SK-N-SH treated with all-trans-retinoic acid at 6 μM for 48 hours (cell line): ENCODE measurements at regions not wholly inside any gene's neighbourhood (a gene's known extent, or its start where the extent isn't known, plus 50 kb on each side); places are given as distances from the start of the nearest gene placed in this dataset.

ENCODE experiments used
- ATAC-seq: fragments of 200-7000 bp; cut with Tn5 transposase; 3 replicates; pipeline ENCODE4 v1.9.1; 2020; ENCODE audit warnings: mild to moderate bottlenecking, moderate library complexity
- ARNTL ChIP-seq: fragments of 450-650 bp; formaldehyde crosslinking; IDR thresholded peaks from 2 replicates; pipeline ENCODE4 v1.5.0; 2020; ENCODE audit warnings: low read depth, mild to moderate bottlenecking, moderate library complexity, borderline replicate concordance
- BACH2 ChIP-seq: fragments of 250-450 bp; sonication (Bioruptor Pico); IDR thresholded peaks from 2 replicates; pipeline ENCODE4 v1.9.0; 2021; ENCODE audit warnings: mild to moderate bottlenecking, borderline replicate concordance
- ESRRG ChIP-seq: fragments of 250-450 bp; sonication (Bioruptor Pico); IDR thresholded peaks from 2 replicates; pipeline ENCODE4 v1.6.1; 2021; ENCODE audit warnings: mild to moderate bottlenecking
- GLIS3 ChIP-seq: fragments of 250-450 bp; sonication (Bioruptor Pico); IDR thresholded peaks from 2 replicates; pipeline ENCODE4 v1.5.0; 2020; ENCODE audit warnings: mild to moderate bottlenecking, moderate library complexity
- ISL1 ChIP-seq: fragments of 250-450 bp; sonication (Bioruptor Pico); IDR thresholded peaks from 2 replicates; pipeline ENCODE4 v2.1.2; 2022; ENCODE audit warnings: mild to moderate bottlenecking, moderate library complexity
- OSR1 ChIP-seq: fragments of 250-450 bp; sonication (Bioruptor Pico); IDR thresholded peaks from 2 replicates; pipeline ENCODE4 v1.8.0; 2022; ENCODE audit warnings: moderate library complexity, mild to moderate bottlenecking, inconsistent platforms
- PPARA ChIP-seq: fragments of 250-450 bp; sonication (Bioruptor Pico); IDR thresholded peaks from 2 replicates; pipeline ENCODE4 v1.5.0; 2020; ENCODE audit warnings: mild to moderate bottlenecking, borderline replicate concordance
- RARB ChIP-seq: fragments of 250-450 bp; sonication (Bioruptor Pico); IDR thresholded peaks from 2 replicates; pipeline ENCODE4 v1.8.0; 2021; ENCODE audit warnings: mild to moderate bottlenecking, moderate library complexity
- SNAI2 ChIP-seq: fragments of 250-450 bp; sonication (Bioruptor Pico); IDR thresholded peaks from 2 replicates; pipeline ENCODE4 v1.5.0; 2020; ENCODE audit warnings: mild to moderate bottlenecking, moderate library complexity
- TCF4 ChIP-seq: fragments of 250-450 bp; sonication (Bioruptor Pico); IDR thresholded peaks from 2 replicates; pipeline ENCODE4 v1.8.0; 2021; ENCODE audit warnings: mild to moderate bottlenecking, moderate library complexity, borderline replicate concordance
- TOX ChIP-seq: fragments of 250-450 bp; sonication (Bioruptor Pico); IDR thresholded peaks from 2 replicates; pipeline ENCODE4 v1.8.0; 2021; ENCODE audit warnings: mild to moderate bottlenecking, moderate library complexity, borderline replicate concordance
- ZC3H10 ChIP-seq: fragments of 250-450 bp; sonication (Bioruptor Pico); IDR thresholded peaks from 2 replicates; pipeline ENCODE4 v1.5.1; 2021; ENCODE audit warnings: mild to moderate bottlenecking, moderate library complexity
- ZFP3 ChIP-seq: fragments of 250-450 bp; sonication (Bioruptor Pico); IDR thresholded peaks from 2 replicates; pipeline ENCODE4 v1.5.0; 2020; ENCODE audit warnings: mild to moderate bottlenecking, moderate library complexity
- ZFP30 ChIP-seq: fragments of 450-650 bp; formaldehyde crosslinking; IDR thresholded peaks from 2 replicates; pipeline ENCODE4 v1.5.0; 2022; ENCODE audit warnings: mild to moderate bottlenecking, moderate library complexity
- ZNF565 ChIP-seq: fragments of 450-650 bp; formaldehyde crosslinking; conservative IDR thresholded peaks from 2 replicates; pipeline ENCODE4 v1.5.0; 2020; ENCODE audit warnings: low read depth, mild to moderate bottlenecking, moderate library complexity
- ZNF70 ChIP-seq: fragments of 450-650 bp; formaldehyde crosslinking; IDR thresholded peaks from 2 replicates; pipeline ENCODE4 v1.5.0; 2020; ENCODE audit warnings: mild to moderate bottlenecking, moderate library complexity
- ZNF8 ChIP-seq: fragments of 450-650 bp; formaldehyde crosslinking; IDR thresholded peaks from 2 replicates; pipeline ENCODE4 v1.5.0; 2020; ENCODE audit warnings: mild to moderate bottlenecking, moderate library complexity
- TF ChIP-seq, protein P1 (sequence below): fragments of 250-450 bp; sonication (Bioruptor Pico); IDR thresholded peaks from 2 replicates; pipeline ENCODE4 v1.5.0; 2020; ENCODE audit warnings: mild to moderate bottlenecking, moderate library complexity
- TF ChIP-seq, protein P2 (sequence below): fragments of 250-450 bp; sonication (Bioruptor Pico); IDR thresholded peaks from 2 replicates; pipeline ENCODE4 v1.8.0; 2020; ENCODE audit warnings: mild to moderate bottlenecking, moderate library complexity, borderline replicate concordance
- TF ChIP-seq, protein P3 (sequence below): fragments of 250-450 bp; sonication (Bioruptor Pico); IDR thresholded peaks from 2 replicates; pipeline ENCODE4 v1.5.1; 2021; ENCODE audit warnings: mild to moderate bottlenecking, moderate library complexity
- TF ChIP-seq, protein P4 (sequence below): fragments of 250-450 bp; sonication (Bioruptor Pico); IDR thresholded peaks from 2 replicates; pipeline ENCODE4 v1.8.0; 2021; ENCODE audit warnings: low read depth, mild to moderate bottlenecking, moderate library complexity, borderline replicate concordance

DNA sequence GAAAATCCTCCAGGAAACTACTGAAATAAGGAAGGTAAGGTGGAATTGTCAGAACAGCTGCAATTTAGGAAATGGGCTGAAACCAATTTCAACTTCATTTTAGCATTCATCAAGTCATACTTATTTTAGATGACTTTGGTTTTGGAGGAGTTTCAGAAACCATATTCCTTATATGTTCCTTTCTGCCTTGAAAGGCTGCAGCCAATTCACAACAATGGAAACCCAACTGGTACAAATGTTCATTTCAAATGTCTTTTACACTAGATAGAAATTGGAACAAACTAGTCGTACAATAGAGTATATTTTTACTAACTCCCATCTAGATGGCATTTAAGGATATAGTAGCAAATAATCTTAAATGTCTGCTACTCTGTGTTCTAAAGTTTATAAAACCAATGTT lies 82.6 kb upstream of the ANKH start (continued):
- TF ChIP-seq ZFP3 (CRISPR knock-in tag), result no peak
- no peak for TF ChIP-seq BACH2 (CRISPR knock-in tag)
- no peak for TF ChIP-seq GLIS3 (CRISPR knock-in tag)
- no peak for TF ChIP-seq ZNF8 (CRISPR knock-in tag)
- no peak for TF ChIP-seq ISL1 (CRISPR knock-in tag)
- TF ChIP-seq, all 23 proteins: peak for 0

DNA sequence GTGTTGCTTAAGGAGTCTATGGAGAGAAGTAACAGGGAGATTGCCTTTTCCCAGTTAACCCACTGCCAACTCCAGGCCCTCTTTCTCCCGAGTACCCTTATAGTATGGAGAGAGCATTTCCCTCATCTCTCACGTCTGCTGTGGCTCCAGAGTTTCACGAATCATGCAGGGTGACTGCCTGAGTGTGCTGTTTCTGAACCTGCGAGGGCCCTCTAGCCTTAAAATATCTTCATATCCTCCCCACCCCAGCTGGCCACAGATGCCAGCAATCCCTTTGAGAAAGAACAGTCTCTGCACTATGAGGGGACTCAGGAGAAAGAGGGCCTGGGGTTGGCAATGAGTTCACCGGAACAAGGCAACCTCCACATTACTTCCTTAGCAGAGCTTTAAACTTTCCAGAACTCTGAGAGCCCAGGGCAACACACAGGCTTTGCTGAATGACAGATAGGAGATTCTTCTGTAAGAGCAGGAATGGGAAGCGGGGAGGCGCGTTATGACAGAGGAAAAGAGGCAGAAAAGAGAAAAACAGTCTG lies 81.6 kb upstream of the ANKH start:
- TF ChIP-seq ZNF8 (CRISPR knock-in tag), result no peak
- TF ChIP-seq ZFP3 (CRISPR knock-in tag), result no peak
- no peak for TF ChIP-seq TCF4 (CRISPR knock-in tag)
- no peak for TF ChIP-seq ZNF70 (CRISPR knock-in tag)
- no peak for TF ChIP-seq PPARA (CRISPR knock-in tag)
- TF ChIP-seq, protein P1, sequence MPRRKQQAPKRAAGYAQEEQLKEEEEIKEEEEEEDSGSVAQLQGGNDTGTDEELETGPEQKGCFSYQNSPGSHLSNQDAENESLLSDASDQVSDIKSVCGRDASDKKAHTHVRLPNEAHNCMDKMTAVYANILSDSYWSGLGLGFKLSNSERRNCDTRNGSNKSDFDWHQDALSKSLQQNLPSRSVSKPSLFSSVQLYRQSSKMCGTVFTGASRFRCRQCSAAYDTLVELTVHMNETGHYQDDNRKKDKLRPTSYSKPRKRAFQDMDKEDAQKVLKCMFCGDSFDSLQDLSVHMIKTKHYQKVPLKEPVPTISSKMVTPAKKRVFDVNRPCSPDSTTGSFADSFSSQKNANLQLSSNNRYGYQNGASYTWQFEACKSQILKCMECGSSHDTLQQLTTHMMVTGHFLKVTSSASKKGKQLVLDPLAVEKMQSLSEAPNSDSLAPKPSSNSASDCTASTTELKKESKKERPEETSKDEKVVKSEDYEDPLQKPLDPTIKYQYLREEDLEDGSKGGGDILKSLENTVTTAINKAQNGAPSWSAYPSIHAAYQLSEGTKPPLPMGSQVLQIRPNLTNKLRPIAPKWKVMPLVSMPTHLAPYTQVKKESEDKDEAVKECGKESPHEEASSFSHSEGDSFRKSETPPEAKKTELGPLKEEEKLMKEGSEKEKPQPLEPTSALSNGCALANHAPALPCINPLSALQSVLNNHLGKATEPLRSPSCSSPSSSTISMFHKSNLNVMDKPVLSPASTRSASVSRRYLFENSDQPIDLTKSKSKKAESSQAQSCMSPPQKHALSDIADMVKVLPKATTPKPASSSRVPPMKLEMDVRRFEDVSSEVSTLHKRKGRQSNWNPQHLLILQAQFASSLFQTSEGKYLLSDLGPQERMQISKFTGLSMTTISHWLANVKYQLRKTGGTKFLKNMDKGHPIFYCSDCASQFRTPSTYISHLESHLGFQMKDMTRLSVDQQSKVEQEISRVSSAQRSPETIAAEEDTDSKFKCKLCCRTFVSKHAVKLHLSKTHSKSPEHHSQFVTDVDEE, result no peak
- TF ChIP-seq OSR1 (CRISPR knock-in tag), result no peak
- TF ChIP-seq ZNF565 (CRISPR knock-in tag), result no peak
- no peak for TF ChIP-seq SNAI2 (CRISPR knock-in tag)
- TF ChIP-seq, protein P2, sequence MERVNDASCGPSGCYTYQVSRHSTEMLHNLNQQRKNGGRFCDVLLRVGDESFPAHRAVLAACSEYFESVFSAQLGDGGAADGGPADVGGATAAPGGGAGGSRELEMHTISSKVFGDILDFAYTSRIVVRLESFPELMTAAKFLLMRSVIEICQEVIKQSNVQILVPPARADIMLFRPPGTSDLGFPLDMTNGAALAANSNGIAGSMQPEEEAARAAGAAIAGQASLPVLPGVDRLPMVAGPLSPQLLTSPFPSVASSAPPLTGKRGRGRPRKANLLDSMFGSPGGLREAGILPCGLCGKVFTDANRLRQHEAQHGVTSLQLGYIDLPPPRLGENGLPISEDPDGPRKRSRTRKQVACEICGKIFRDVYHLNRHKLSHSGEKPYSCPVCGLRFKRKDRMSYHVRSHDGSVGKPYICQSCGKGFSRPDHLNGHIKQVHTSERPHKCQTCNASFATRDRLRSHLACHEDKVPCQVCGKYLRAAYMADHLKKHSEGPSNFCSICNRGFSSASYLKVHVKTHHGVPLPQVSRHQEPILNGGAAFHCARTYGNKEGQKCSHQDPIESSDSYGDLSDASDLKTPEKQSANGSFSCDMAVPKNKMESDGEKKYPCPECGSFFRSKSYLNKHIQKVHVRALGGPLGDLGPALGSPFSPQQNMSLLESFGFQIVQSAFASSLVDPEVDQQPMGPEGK (CRISPR knock-in tag), result no peak
- TF ChIP-seq ESRRG (CRISPR knock-in tag), result no peak
- no peak for TF ChIP-seq ZFP30 (CRISPR knock-in tag)
- no peak for TF ChIP-seq ARNTL (CRISPR knock-in tag)
- no peak for TF ChIP-seq TOX
- no peak for TF ChIP-seq RARB (CRISPR knock-in tag)
- TF ChIP-seq, protein P3, sequence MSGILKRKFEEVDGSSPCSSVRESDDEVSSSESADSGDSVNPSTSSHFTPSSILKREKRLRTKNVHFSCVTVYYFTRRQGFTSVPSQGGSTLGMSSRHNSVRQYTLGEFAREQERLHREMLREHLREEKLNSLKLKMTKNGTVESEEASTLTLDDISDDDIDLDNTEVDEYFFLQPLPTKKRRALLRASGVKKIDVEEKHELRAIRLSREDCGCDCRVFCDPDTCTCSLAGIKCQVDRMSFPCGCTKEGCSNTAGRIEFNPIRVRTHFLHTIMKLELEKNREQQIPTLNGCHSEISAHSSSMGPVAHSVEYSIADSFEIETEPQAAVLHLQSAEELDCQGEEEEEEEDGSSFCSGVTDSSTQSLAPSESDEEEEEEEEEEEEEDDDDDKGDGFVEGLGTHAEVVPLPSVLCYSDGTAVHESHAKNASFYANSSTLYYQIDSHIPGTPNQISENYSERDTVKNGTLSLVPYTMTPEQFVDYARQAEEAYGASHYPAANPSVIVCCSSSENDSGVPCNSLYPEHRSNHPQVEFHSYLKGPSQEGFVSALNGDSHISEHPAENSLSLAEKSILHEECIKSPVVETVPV, result no peak
- TF ChIP-seq GLIS3 (CRISPR knock-in tag), result no peak
- TF ChIP-seq, protein P4, sequence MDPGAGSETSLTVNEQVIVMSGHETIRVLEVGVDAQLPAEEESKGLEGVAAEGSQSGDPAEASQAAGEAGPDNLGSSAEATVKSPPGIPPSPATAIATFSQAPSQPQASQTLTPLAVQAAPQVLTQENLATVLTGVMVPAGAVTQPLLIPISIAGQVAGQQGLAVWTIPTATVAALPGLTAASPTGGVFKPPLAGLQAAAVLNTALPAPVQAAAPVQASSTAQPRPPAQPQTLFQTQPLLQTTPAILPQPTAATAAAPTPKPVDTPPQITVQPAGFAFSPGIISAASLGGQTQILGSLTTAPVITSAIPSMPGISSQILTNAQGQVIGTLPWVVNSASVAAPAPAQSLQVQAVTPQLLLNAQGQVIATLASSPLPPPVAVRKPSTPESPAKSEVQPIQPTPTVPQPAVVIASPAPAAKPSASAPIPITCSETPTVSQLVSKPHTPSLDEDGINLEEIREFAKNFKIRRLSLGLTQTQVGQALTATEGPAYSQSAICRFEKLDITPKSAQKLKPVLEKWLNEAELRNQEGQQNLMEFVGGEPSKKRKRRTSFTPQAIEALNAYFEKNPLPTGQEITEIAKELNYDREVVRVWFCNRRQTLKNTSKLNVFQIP (CRISPR knock-in tag), result no peak
- ATAC-seq, result no peak

DNA sequence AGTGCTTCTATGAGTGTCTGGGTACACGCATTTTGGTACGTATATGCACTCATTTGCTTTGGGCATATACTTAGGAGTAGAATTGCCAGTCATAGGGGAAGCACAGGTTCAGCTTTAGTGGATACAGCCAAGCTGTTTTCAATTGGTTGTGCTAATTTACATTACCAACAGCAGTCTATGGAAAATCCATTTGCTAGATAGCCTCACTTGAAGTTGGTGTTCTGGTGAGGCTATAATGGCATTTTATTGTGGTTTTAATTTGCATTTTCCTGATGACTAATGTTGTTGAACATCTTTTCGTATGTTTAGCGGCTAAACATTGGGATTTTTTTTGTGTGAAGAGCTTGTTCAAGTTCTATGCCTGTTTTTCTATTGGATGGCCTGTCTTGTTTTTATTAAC lies 76.8 kb upstream of the ANKH start:
- no peak for ATAC-seq
- TF ChIP-seq ARNTL (CRISPR knock-in tag) (no peak), ZC3H10 (CRISPR knock-in tag) (no peak), ZNF565 (CRISPR knock-in tag) (no peak), BACH2 (CRISPR knock-in tag) (no peak), SNAI2 (CRISPR knock-in tag) (no peak), ZFP30 (CRISPR knock-in tag) (no peak), RARB (CRISPR knock-in tag) (no peak), ISL1 (CRISPR knock-in tag) (no peak), ZNF8 (CRISPR knock-in tag) (no peak)
- TF ChIP-seq, protein P1, result no peak
- TF ChIP-seq, protein P4 (CRISPR knock-in tag), result no peak
- TF ChIP-seq, protein P2 (CRISPR knock-in tag), result no peak
